ENCODE measurements at regions not wholly inside any gene's neighbourhood (a gene's known extent, or its start where the extent isn't known, plus 50 kb on each side); places are given as distances from the start of the nearest gene placed in this dataset.

GRCh38 chr20:11060423-11061185 lies 386.8 kb upstream of the JAG1 start:
- Histone ChIP-seq H3K4me3 (no peak overlapping the region), H3K36me3 (no peaks in the 10 kb centered on the region), H3K27me3 (no peaks in the 10 kb centered on the region), H3K4me1 (peaks cover 0 to 7% (median under 1%) of the 10 kb centered on the region in 4 donors), H3K27ac (replicated peaks in 1 of 4) (no peak overlapping the region), H3K9me3 (no peaks in the 10 kb centered on the region)
- no peak for DNase-seq (ENCODE audit: extremely low spot score)
- 56% methylated on average over 9 of the region's 9 CpGs for WGBS
- intact Hi-C loops (cut with DNase I), result no loop called here
- TF ChIP-seq POLR2A (IDR thresholded peaks at IDR 0.05; ENCODE audit: low read depth), result no peak
- no peak for TF ChIP-seq EP300 (IDR thresholded peaks at IDR 0.05)
- TF ChIP-seq POLR2AphosphoS5 (IDR thresholded peaks at IDR 0.05), result no peak
- TF ChIP-seq CTCF (IDR thresholded peaks at IDR 0.05), result no peak

- peaks cover 0 to 16% (median under 1%) of the 10 kb centered on the region in 4 donors for H3K4me1 ChIP-seq
- TF ChIP-seq EP300 (IDR thresholded peaks at IDR 0.05) (no peak), POLR2A (IDR thresholded peaks at IDR 0.05; ENCODE audit: low read depth) (no peak), POLR2AphosphoS5 (IDR thresholded peaks at IDR 0.05) (no peak), CTCF (IDR thresholded peaks at IDR 0.05) (no peak)
- 89% methylated on average over 3 of the region's 3 CpGs for WGBS
- H3K9me3 ChIP-seq, result no peaks in the 10 kb centered on the region
- H3K36me3 ChIP-seq, result no peaks in the 10 kb centered on the region
- intact Hi-C loops (cut with DNase I), result no loop called here
- H3K4me3 ChIP-seq, result no peak overlapping the region
- no peak for DNase-seq (ENCODE audit: extremely low spot score)
- no peaks in the 10 kb centered on the region for H3K27me3 ChIP-seq
- no peak overlapping the region for H3K27ac ChIP-seq (replicated peaks in 1 of 4)
Observed at GRCh38 chr20:11063444-11063843, 389.6 kb upstream of the JAG1 start.

GRCh38 chr20:11064946-11065345 lies 391.1 kb upstream of the JAG1 start:
- TF ChIP-seq POLR2A (IDR thresholded peaks at IDR 0.05; ENCODE audit: low read depth) (no peak), EP300 (IDR thresholded peaks at IDR 0.05) (no peak), POLR2AphosphoS5 (IDR thresholded peaks at IDR 0.05) (no peak)
- WGBS, result 94% methylated on average over 2 of the region's 2 CpGs
- H3K4me3 ChIP-seq, result no peak overlapping the region
- H3K4me1 ChIP-seq, result peaks cover 0 to 16% (median 0%) of the 10 kb centered on the region in 4 donors
- no peaks in the 10 kb centered on the region for H3K36me3 ChIP-seq
- no peaks in the 10 kb centered on the region for H3K9me3 ChIP-seq
- no peak for DNase-seq (ENCODE audit: extremely low spot score)
- intact Hi-C loops (cut with DNase I), result no loop called here
- H3K27ac ChIP-seq (replicated peaks in 1 of 4), result no peak overlapping the region
- no peaks in the 10 kb centered on the region for H3K27me3 ChIP-seq

- 71% methylated on average over 1 of the region's 1 CpG for WGBS
- Histone ChIP-seq H3K27me3 (no peaks in the 10 kb centered on the region), H3K4me3 (no peak overlapping the region), H3K36me3 (no peaks in the 10 kb centered on the region), H3K27ac (replicated peaks in 1 of 4) (no peak overlapping the region), H3K9me3 (peaks cover 0 to 9% (median 3%) of the 10 kb centered on the region in 4 donors), H3K4me1 (peaks cover 0 to 16% (median 0%) of the 10 kb centered on the region in 4 donors)
- DNase-seq (ENCODE audit: extremely low spot score), result no peak
- intact Hi-C loops (cut with DNase I), result no loop called here
- TF ChIP-seq CTCF (IDR thresholded peaks at IDR 0.05) (no peak), POLR2A (IDR thresholded peaks at IDR 0.05; ENCODE audit: low read depth) (no peak), POLR2AphosphoS5 (IDR thresholded peaks at IDR 0.05) (no peak), EP300 (IDR thresholded peaks at IDR 0.05) (no peak)
Observed at GRCh38 chr20:11067359-11067758, 393.6 kb upstream of the JAG1 start.

GRCh38 chr20:11072982-11073381 lies 399.2 kb upstream of the JAG1 start:
- intact Hi-C loops (cut with DNase I), result no loop called here
- H3K9me3 ChIP-seq, result peaks cover 0 to 9% (median 3%) of the 10 kb centered on the region in 4 donors
- TF ChIP-seq POLR2AphosphoS5 (IDR thresholded peaks at IDR 0.05) (no peak), CTCF (IDR thresholded peaks at IDR 0.05) (no peak), POLR2A (IDR thresholded peaks at IDR 0.05; ENCODE audit: low read depth) (no peak), EP300 (IDR thresholded peaks at IDR 0.05) (no peak)
- no peak for DNase-seq (ENCODE audit: extremely low spot score)
- H3K27me3 ChIP-seq, result no peaks in the 10 kb centered on the region
- no peaks in the 10 kb centered on the region for H3K36me3 ChIP-seq
- H3K4me1 ChIP-seq, result no peaks in the 10 kb centered on the region
- no peak overlapping the region for H3K4me3 ChIP-seq
- H3K27ac ChIP-seq (replicated peaks in 1 of 4), result no peak overlapping the region
- 81% methylated on average over 1 of the region's 1 CpG for WGBS
